ENCODE measurements at regions not wholly inside any gene's neighbourhood (a gene's known extent, or its start where the extent isn't known, plus 50 kb on each side); places are given as distances from the start of the nearest gene placed in this dataset.
"Not testable (repeated sequence)": the region's sequence is repeated elsewhere in the genome, so short reads cannot be mapped to it uniquely, and the experiment has no call there.

DNA sequence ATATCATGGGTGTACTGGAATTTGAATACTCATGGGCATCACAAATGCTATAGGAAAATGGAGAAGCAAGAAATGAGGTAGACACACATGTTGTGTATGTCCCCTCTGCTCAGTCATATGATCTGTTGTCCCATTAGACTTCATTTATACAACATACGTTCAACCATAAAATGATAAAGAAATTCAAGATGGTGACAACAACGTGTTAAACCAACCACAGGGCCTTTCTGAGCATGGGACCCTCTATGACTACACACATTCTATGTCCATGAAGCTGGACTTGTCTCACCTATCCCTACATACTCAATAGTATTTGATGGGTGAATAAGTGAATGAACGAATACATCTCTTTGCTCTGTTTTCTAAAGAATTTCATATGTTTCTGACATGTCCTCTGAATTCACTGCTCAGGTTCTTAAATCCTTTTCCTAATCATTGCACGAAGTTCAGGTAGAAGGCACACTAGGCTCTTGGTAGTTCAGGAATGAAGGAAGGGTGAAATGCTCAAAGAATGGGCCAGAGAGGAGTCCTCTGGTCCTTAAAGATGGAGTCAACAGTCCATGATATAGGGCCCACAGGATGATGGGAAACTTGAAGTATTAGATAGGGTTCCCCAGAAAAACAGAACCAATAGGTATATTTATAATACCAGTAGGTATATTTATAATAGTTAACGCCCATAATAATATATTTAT is 105.7 kb upstream of the PPM1H start:
- no peak for DNase-seq (ENCODE audit: low read depth)

DNA sequence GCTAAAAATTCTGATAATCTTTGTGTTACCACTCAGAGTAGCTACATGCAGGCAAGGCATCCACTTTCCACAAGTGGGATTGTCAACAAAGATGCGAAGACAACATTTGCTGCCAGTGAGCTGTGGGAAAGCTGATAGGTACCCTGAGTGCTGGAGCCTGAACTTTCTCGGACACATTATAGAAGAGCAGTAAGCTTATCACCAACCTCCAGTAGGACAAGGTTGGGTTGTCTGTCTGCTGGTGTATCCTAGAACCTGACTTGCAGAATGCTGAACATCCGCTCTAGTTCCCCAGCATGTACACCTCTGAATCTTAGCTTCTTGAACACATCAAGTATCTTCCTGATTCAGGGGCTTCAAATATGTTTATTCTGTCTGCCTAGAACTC is 103.8 kb upstream of the PPM1H start:
- no peak for DNase-seq (ENCODE audit: low read depth)

DNA sequence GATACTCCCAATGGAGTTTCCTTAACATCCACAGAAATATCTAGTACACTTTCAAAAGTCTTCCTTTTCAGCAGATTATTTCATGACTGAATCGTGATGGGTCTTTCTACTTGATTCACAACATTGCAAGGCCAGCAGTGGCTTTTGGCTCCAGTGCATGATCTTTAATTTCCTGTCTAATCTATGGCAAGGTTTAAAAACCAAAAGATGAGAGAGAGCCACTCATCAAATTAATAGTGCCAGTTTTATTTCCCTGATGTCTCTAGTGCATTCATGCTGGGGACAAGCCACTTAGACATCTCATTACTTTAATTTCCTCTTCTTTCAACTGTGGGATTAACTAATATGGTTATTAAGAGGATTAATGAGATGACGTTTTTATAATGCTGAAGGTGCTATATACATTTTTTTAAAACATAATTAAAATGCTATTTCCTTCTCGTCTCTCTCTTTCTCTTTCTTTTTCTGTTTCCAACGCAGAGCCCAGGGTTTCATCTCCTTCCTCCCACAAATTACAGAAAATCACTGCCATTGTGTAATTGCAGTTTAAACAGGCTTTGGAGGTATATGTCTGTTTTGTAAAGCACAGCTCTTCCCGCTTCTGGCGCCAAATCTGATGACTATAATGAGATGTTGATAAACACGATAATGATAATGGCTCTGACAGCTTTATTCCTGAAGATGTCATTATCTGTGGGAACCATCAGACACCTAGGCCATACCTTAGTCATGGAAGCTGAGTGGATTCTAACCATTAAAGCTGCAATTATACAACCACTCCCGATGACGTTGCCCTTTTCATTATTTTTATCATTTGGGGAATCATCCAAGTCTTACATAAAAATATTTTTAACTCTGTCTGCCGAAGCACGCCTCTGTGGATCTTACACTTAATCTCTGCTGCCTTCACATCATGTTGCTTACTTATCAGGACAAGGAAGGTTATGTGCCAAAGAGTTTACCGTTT is 103.1 kb upstream of the PPM1H start:
- DNase-seq (ENCODE audit: low read depth), result no peak

GRCh38 chr12:63036974-63037335 is 102.0 kb upstream of the PPM1H start:
- no peak for DNase-seq (ENCODE audit: low read depth)

DNA sequence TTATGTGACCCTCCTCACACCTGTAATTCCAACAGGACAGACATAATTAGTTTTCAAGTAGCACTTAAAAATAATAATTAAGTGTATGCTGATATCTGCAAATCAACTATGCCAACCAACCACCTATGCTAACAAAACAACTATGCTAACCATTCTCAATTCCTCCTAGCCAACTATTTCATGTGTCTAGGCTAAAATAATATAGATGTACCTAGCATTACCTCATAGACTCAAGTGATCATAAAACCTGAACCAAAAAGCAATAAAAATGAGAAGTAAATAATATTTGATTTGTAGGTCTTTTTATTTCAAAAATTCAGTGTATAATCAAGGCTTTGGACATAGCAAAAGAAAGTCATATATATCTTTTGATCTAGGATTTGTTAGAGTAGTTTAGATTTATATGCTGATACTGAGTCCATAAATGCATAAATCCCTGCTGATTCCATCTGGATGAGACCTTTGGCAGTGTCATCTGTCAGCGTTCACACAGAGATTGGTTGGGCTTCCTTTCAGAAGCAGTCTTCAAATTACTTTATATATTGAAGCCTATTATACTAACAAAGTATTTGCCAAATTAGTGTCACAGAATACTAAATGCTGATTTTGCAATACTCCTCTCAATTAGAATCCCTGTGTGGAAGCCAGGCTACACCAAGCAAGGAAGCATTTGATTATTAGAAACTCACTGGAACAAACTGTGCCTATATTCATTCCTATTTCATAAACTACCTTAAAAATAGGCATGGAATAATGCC is 101.4 kb upstream of the PPM1H start:
- DNase-seq (ENCODE audit: low read depth), result no peak

- no peak for DNase-seq (ENCODE audit: low read depth)
These were observed 99.7 kb upstream of the PPM1H start for GRCh38 chr12:63034601-63035000.

DNA sequence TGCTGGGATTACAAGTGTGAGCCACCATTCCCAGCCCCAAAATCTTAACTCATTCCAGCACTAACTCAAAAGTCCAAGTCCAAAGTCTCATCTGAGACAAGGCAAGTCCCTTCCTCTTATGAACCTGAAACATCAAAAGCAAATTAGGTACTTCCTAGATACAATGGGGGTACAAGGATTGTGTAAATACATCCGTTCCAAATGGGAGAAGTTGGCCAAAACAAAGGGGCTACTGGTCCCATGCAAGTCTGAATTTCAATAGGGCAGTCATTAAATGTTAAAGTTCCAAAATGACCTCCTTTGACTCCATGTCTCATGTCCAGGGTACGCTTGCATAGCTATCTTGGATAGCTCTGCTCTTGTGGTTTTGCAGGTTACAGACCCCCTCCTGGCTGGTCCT is 94.7 kb upstream of the PPM1H start:
- no peak for DNase-seq (ENCODE audit: low read depth)

GRCh38 chr12:63028951-63029350 is 94.0 kb upstream of the PPM1H start:
- DNase-seq (ENCODE audit: low read depth), result no peak

DNA sequence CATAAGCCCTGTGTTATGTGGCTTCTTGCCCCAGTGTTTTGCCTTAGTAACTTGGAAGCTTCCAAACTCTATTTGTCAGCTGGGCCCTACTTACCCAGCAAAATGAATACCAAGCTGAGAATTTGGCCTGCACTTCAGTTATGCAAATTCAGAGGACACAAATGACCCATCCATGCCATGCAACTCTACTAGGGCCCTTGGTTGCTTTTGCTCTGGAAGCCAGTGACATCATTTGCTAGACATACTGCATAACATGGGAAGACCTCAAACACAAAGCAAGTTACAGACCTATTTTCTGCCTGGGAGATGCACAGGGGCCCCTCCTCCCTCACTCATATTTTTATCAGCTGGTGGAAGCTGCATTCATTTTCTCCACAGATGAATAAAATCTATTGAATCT is 90.2 kb upstream of the PPM1H start:
- DNase-seq (ENCODE audit: low read depth), result no peak

GRCh38 chr12:63023926-63024325 is 89.0 kb upstream of the PPM1H start:
- DNase-seq (ENCODE audit: low read depth), result no peak

GRCh38 chr12:63021116-63021515 is 86.2 kb upstream of the PPM1H start:
- DNase-seq (ENCODE audit: low read depth), result no peak

GRCh38 chr12:63020269-63020668 is 85.3 kb upstream of the PPM1H start:
- DNase-seq (ENCODE audit: low read depth), result no peak

GRCh38 chr12:63018273-63018672 is 83.3 kb upstream of the PPM1H start:
- DNase-seq (ENCODE audit: low read depth), result no peak

GRCh38 chr12:63013302-63013701 is 78.4 kb upstream of the PPM1H start:
- no peak for DNase-seq (ENCODE audit: low read depth)

- no peak for DNase-seq (ENCODE audit: low read depth)
These were observed 75.7 kb upstream of the PPM1H start for GRCh38 chr12:63010698-63011097.

- DNase-seq (ENCODE audit: low read depth), result no peak
These were observed 73.4 kb upstream of the PPM1H start for GRCh38 chr12:63008372-63008771.

GRCh38 chr12:63007726-63008125 is 72.8 kb upstream of the PPM1H start:
- DNase-seq (ENCODE audit: low read depth), result no peak

GRCh38 chr12:63006536-63006935 is 71.6 kb upstream of the PPM1H start:
- no peak for DNase-seq (ENCODE audit: low read depth)

- no peak for DNase-seq (ENCODE audit: low read depth)
These were observed 70.4 kb upstream of the PPM1H start for GRCh38 chr12:63005382-63005781.

GRCh38 chr12:63003223-63003819 is 68.4 kb upstream of the PPM1H start:
- no peak for DNase-seq (ENCODE audit: low read depth)

DNA sequence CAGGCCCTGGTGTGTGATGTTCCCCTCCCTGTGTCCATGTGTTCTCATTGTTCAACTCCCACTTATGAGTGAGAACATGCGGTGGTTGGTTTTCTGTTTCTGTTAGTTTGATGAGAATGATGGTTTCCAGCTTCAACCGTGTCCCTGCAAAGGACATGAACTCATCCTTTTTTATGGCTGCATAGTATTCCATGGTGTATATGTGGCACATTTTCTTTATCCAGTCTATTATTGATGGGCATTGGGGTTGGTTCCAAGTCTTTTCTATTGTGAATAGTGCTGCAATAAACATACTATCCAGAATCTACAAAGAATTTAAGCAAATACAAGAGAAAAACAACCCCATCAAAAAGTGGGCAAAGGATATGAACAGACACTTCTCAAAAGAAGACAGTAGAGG is 67.1 kb upstream of the PPM1H start:
- not testable (repeated sequence) for DNase-seq (ENCODE audit: low read depth)

- DNase-seq (ENCODE audit: low read depth), result no peak
These were observed 63.5 kb upstream of the PPM1H start for GRCh38 chr12:62998454-62998853.

Data from Daoy (cell line).